ENCODE measurements at regions not wholly inside any gene's neighbourhood (a gene's known extent, or its start where the extent isn't known, plus 50 kb on each side); places are given as distances from the start of the nearest gene placed in this dataset.

DNA sequence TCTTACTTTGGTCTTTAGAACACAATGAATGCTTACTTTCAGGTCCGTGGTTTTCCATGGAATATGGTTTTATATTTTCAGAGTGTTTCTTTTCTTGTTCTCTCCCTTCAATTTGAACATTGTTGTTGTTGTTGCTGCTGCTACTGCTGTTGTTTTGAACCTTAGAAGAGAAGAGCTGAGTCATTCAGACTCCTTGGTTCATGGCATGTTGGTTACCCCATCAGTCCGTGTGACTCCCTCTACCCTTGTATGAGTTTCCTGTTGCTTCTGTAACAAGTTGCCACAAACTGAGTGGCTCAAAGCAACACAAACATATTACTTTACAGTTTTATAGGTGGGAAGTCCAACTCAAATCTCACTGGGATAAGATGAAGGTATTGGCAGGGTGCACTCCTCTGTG lies 511.0 kb downstream of the INSC start:
- no peak for DNase-seq

DNA sequence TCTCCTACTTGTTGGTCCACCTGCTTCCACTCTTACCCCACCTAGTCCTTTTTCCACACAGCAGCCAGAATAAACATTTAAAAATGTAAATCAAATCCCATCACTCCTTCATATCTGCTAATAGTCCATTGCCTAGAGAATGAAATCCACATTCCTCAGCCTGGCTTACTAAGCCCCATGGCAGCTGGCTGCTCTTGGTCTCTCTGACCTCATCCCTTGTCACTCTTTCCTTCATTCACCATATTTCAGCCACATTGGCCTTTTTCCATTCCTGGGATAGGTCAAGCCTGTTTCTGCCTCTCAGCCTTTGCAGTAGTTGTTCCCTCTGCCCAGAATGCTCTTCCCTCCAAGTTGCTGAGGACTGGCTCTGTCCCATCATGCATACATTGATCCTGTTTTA lies 512.8 kb downstream of the INSC start:
- no peak for DNase-seq

DNA sequence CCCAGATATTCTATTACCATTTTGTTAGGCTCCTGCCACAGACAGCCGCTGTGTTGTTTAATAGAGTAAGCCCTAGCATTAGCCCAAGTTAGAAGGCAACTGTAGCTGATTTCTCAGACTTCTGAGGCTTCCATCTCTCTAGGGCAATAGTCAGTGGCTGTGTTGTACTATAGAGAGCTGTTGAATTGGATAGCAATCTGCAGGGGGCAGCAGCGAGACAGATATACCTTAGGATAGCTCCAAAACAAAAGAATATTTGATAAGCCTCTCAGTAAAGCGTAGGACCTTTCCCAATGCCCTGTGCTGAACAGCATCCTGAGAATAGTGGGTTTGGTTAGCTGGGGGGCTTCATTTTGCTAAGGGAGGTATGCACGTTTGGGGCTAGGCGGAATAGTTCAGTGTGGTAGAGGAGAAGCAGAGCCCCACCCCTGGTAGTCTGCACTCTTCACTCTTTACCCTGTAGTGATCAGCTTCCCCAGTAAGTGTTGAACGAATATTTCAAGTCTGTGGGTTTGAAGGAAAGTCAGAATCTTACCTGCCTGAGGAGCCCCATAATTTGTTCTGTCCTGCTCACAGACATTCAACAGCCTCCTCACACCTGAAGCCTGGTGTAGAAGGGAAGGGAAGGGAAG lies 515.1 kb downstream of the INSC start:
- no peak for DNase-seq

DNA sequence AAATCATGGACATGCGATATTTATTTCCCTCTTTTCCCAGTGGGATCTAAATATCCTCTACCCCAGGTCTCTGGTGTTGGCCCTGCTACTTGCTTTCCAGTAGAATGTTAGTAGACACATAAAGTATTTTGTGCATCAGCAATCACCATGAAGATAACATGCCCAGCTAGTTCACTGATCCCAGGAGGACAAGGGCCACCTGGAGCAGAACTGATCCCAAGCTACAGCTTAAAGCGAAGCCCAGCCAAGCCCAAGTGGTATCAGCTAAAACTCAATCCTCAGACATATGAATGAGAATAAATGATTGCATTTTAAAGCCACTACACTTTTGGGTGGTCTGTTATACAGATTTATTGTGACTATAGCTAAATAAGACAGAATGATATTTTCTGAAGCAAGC lies 516.2 kb downstream of the INSC start:
- no peak for DNase-seq

DNA sequence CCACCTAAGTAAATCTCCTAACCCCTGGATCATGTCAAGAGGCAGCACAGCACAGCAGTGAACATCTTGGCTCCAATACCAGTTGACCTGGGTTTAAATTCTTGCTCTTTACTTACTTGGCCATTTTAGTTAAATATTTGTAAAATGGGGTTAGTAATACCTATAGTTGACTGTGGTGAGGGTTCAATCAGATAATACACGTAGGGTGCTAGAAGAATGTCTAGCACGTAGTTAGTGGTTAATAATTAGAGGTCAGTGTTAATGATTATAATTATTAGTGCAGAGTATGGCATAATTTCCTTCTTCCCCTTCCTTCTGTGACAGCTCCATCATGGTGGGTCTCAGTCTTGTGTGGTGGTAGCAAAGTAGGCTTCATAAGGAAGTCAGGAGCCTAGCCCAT lies 520.8 kb downstream of the INSC start:
- no peak for DNase-seq

DNA sequence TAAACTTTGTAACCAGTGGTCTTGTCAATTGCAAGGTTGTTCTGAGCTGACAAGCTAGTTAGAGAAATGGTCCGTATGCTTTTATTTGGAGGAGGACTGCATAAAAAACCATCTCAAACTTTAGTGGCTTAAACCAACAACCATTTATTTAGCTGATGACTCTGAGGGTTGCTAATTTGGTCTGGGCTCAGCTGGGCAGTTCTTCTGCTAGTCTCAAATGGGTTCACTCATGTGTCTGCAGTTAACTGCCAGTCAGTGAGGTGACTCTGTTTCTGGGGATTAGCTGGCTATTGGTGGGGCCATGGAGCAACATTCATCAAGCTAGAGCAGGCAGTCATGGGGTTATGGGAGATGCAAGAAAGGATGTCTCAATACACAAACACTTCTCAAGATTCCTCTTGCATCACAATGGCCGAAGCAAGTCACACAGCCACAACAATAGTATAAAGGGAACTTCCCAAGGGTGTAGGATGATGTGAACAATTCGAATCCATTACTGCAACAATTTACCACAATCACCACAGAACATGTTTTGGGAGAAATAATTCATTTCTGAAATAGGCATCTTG lies 521.9 kb downstream of the INSC start:
- no peak for DNase-seq

DNA sequence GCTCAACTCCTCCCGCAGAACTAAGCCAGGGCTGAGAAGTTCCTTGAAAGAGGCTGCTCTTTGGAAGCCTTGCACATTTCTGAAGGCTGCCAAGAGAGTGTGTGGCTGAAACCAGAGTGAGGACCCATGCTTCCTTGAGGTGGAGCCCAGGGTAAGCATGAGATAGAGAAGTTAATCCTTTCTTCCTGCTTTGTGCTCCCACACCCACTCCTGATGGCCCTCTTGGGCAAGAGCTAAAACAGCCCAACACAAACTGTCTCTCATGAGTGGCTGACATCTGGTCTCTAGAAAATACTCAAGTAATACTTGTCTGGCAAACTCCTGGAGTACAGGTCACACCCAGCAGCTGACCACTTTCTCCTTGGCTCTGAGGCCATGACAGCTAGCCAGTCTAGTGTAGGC lies 523.7 kb downstream of the INSC start:
- no peak for DNase-seq

DNA sequence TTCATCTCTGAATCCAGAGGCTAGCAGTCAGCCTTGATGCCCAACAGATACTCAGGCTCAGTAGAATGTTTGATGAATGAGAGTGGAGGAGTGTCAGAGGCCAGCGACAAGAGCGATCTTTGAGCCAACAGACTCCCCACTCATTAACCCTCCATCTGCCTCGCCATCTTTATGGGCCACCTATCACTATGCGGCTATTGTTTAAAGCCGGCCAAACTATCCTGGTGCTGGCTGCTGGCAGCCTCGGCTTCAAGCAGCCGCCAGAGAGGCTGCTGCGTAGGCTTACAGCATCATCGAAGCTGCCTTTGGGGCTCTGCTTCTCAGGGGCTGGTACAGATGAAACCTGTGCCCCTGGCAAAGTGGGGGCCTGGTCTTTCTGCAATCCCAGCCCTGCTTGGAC lies 525.6 kb downstream of the INSC start:
- no peak for DNase-seq

DNA sequence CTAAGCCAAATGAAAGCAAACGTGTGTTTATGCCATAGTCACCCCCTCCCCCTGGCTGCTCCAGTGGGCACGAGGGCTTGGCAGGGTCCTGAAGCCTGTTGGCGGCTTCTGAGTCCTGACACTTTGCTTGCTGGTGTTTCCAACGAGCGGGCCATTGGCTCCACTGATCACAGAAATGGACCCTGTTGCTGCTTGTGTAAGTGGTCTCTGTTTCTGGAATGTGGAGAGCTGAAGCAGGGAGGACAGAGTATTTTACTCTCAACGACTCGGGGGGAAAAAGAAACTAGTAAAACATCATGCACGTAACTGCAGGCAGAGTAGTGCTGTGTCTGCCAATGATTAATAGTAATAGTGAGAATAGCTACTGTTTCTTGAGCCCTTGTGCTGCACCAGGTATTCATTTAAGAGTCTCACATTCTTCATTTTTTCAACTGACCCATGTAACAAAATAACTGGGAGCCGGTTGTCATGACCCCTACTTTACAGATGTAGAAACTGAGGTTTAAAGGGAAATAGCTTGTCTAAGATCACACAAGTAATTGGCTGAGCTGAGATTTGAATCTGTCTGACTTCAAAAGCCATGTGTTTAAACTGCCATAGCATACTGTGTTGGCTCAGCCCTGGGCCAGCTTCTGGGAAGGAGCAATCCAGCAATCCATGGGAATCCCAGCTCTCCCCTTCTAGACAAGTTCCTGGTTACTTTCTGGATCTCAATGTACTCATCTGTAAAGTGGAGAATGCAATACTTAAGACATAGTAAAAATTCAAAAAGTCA lies 526.7 kb downstream of the INSC start:
- no peak for DNase-seq

DNA sequence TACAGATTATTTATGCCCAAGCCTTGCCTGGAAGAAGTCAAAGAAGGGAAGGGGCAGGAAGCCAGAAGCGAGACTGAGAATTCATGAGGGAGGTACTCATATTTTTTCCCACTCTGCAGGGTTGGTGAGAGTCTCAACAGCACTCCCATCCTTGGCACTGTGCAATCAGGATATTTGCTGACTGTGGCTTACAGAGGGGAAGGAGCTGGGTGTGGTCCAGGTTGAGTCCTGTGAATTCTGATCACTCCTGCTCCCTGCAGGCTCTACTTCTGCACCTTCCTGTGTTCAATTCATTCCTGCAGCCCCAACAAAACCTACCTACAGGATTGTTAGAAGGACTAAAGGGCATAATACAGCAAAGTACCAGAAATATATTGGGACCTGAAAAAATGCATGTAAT lies 530.5 kb downstream of the INSC start:
- DNase-seq: no peak

DNA sequence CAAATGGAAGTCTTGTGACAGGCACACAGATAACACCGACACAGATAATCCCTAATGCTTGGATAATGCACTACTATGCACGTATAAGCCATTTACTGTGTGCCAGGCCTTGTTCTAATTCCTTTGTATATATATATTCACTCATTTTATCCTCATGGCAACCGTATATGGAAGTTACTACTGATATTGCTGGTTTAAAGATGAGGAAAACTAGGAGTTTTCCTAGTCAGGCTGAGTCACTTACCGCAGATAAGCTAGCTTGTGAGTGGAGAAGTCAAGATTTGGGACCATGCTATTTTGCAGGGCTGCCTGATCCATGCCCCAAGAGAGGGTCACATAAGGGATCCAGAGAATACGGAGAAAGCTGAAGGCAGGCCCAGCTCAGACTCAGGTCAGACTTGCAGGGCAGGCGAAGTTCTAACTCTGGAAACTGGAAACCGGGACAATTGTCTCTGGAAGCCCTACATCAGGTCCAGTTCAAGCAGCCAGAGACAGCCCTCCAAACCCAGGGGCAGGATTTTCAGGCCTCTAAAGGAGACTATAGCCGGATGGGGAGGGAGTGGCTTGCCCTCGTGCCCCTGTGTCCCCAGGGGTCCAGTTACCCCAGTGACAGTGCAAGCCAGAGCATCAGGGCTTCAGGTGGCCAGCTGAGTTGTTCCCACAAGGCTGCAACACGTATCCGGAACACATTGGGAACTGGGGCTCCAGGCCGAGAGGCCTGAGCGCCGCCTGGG lies 534.8 kb downstream of the INSC start:
- no peak for DNase-seq

DNA sequence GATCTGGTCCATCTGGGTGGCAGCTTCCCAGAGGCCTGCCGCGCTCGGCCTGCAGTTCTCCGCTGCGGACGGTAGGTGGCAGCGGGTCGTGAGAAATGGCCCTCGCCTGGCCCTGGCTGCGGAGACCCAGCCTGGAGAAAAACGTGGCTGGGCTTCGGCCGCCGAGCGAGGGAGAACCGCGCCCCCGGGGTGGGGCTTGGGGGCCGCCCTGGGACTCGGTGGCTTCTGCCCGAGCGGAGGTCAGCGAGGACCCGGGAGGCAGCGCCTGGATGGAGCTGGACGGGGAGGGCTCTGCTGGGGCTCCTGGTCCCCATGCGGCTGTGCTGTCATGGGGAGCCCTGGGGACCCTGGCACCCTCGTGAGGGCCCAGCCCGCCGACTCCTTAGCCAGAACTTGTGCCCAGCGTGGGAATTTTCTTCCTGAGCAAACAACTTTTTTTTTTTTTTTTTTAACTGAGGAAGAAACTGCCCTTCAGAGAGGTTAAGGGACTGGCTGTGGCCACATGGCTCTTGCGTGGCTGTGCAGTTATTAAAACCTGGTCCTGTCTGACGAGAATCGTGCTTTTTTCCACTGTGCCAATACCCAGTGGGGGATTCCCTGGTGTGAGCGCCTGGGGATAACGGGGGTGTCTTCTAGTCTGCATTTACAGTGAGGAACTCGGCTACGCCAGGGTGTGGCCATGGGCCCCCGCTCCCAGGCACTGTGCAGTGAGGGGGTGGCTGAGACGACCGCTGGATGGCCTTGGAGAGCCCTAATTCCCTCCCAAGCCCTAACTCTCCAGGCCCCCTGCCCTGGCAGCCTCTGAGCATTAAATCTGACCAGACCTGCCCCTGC lies 535.6 kb downstream of the INSC start:
- DNase-seq: peak; percentile 66

DNA sequence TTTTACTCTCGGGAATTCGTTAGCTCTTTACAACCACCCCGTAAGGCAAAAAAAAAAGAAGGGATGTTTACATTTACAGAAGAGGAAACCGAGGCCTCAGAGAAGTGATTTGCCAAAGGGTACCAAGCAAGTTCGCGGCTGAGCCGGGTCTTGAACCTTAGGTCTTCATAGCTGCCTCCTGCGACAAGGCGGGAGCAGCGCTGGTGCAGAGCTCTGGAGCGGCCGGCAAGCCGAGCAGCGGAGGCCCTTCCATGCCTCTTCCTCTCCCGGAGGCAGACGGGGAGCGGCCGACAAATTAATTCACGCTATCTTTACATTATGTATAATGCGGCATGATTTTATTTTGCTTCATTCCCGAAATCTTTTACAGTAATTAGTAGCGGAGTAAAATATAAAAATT lies 536.3 kb downstream of the INSC start:
- no peak for DNase-seq

DNA sequence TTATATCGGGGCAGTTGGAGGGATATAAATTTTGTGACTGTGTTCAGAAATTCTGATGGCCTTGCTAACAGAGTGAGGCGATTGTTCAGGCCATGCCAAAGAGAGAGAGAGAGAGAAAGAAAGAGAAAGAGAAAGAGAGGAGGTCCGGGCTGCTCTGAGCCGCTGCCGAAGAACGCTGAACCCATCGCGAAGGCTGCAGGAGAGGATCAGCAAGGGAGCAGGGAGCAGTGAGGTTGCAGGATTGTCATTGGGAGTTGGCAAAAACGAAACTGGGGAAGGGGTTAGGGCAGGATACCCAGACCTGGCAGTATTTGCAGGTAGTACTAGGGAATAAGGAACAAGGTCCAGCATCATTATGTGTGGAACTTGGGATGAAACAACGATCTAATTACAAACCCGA lies 537.1 kb downstream of the INSC start:
- no peak for DNase-seq

DNA sequence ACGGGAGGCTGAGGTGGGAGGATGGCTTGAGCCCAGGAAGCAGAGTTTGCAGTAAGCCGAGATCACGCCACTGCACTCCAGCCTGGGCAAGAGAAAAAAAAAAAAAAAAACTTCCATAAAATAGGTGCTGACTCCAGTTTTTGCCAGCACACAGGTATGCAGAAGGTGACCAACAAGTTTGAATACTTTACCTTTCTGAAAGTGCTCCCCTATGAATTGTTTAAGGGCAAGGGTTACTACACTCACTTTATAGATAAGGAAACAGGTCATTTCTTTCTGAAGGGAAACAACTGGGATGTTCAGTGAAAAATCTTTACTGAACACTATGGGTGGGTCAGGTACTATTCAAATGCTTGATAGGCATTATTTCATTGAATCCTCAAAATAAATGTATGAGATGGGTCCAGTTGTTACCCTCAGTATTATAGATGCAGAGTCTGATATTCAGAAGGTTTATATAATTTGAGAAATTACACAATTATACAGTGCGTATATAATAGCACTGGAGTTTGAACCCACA lies 538.5 kb downstream of the INSC start:
- DNase-seq: no peak

DNA sequence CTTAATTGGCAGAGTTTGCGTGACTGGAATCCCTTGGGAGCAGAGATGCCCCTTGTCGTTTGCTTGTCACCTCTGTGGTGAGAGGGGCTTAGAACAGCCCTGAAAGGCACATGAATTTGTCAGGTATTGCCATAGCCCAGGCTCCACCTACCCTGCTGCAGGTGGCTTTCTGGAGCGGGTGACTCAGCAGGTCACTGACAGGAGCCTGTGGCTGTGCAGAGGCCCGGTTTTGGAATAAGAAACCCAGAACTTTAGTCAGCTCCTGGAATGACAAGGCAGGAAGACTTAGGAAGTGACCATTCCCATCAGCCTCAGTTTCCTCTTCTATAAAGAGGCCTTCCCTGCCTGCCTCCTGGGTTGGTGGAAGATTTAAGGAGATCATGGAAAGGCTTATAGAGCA lies 539.7 kb downstream of the INSC start:
- DNase-seq: no peak

DNA sequence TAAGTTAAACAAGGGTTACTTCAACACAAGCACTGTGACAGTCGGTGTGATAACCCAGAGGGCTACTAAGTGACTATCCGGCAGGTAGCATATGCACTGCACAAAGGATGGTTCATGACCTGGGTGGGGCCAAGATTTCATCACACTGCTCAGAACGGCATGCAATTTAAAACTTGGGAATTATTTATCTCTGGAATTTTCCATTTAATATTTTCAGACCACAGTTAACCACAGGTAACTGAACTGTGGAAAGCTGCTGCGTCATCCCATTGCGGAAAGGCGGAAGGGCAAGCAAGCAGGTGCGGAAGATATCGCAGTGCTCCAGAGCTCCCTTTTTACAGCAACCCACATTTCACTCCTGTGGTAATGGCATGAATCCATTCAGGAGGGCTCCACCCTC lies 540.8 kb downstream of the INSC start:
- no peak for DNase-seq

DNA sequence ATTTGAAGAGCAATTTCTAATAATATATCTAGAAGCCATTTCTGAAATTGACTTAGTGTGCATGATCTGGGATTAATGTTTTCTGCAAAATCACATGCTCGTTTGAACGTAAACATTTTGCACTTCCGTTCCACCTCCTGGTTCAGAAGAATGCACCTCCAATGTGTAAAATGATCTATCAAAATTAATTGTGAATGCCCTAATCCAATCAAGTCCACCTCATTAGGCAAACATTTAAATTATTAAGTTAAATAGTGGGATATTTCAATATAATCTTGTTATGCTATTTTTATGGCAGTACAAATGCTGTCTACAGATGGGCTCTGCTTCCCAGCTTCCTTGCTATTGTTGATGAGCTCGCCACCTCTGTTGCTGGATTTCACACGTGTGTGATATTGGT lies 542.5 kb downstream of the INSC start:
- DNase-seq: no peak

DNA sequence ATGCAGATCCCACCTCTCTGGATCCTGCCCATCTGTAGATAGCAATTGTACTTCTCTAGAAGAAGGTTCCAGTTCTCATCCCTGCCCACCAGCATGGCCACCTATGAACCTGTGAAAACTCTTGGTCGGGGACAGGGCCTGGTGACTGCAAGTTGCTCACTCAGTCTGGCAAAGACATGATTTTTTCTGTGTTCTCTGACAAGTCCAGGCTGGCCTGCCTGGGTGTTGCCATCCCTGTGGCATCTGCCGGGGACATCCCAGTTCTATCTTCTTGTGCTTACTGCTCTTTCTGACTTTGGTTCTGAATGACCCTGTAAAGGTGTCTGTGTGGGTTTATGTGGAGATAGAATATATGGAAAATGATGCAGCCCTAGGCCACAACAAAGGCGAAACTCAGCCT lies 545.8 kb downstream of the INSC start:
- no peak for DNase-seq

DNA sequence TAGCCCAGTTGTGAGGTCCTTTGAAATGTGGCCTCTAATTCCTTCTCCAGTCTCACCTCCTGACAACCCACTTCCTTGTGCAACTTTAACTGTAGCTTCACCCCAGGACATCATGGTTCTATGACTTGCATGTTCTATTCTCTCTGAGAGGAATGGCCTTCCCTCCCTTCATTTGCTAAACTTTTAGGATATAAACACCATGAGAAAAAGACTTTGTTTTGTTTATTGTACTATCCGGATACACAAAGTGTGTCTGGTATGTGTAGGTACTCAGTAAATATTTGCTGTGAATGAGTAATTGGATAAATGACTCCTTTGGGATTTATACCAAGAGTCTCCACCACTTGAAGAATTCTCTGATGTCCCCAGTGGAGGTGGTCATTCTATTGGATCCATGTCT lies 547.6 kb downstream of the INSC start:
- no peak for DNase-seq

DNA sequence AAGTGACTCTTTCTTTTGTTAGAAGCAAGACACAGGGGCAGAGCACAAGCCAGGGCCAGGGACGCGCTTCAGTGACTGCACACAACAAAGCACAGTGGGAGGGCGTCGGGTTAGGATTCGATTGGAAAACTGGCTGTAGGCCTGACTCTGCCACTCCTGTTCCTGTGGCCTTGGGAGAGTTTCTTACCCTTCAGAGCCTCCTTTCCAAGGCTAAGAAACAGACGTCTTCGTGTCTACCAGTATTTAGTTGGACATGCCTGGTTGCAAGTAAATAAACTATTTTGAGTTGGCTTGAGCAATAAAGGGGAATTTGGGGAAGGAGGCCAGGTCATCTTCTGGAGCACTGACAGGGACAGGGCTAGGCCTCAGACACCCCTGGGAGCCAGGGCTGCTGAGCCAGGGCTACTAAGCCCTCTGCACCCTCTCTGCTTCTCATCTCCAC lies 549.1 kb downstream of the INSC start:
- DNase-seq: no peak

DNA sequence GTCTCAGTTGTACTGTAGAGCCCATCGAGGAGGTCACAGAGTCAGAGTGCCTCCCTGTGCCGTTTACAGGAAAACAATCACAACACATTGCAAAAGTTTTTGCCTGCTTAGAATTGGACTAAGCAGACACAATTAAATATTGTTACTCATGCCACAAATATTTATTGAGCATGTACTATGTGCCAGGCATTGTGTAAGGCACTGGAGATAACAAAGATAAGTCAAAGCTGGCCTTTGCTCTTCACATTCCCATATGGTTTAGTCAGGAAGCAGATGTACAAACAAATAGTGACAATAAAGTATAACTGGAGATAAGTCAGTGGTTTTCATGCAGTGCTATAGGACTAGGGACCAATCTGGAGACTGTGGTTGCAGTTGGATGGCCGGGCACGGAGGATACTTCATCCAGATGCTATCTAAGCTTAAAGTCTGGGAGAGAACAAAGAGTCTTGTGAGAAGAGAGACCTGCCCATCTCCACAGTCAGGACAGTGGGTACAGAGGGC lies 550.7 kb downstream of the INSC start:
- DNase-seq: no peak
